ENCODE measurements at regions not wholly inside any gene's neighbourhood (a gene's known extent, or its start where the extent isn't known, plus 50 kb on each side); places are given as distances from the start of the nearest gene placed in this dataset.
"Not testable (repeated sequence)": the region's sequence is repeated elsewhere in the genome, so short reads cannot be mapped to it uniquely, and the experiment has no call there.

DNA sequence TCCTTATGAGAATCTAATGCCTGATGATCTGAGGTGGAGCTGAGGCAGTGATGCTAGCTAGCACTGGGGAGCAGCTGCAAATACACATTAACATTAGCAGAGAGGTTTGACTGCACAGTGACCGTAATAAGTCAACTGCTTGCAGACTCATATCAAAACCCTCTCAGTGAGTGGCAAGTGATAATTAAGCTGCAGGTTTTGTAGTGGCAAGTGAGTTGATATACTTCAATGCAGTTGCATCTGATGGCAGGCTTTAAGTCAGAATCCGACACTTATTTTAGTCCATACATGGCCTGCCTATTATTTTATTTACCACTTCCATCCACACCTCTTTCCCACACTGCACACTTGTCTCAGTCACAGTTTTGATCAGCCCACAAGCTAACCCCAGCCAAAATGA lies 209.2 kb upstream of the IRS2 start:
- no peak for DNase-seq (ENCODE audit: low spot score in 2 of 2)
- no peaks in the 10 kb centered on the region for H3K36me3 ChIP-seq (replicated peaks)
- no peaks in the 10 kb centered on the region for H3K9me3 ChIP-seq
- H3K4me3 ChIP-seq = no peak overlapping the region
- in situ Hi-C loops (cut with MboI; ENCODE audit: low sequenced_read_pairs) = no loop called here
- H3K27me3 ChIP-seq (ENCODE audit: low read depth) = no peaks in the 10 kb centered on the region
- no peaks in the 10 kb centered on the region for H3K4me1 ChIP-seq

DNA sequence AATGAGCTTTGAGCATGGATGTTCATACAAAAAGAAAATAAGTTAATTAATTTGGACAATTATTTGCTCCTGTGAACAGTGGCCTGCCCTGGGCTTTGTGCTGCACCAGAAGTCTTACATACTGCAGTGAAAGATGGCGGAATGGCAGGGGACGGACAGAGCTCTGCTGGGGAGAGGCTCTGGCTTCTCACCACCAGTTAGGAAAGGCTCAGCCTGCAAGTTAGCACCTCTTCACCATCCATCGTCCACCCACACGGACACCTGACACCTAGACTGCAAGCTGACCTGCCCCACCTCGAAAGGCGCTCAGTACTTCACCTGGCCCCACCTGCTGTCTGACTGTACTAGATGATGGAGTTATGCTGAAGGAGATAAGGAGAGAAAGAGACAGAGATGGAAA lies 203.9 kb upstream of the IRS2 start:
- in situ Hi-C loops (cut with MboI; ENCODE audit: low sequenced_read_pairs) = no loop called here

GRCh38 chr13:109989686-109990085 lies 203.3 kb upstream of the IRS2 start:
- Histone ChIP-seq H3K9me3 (no peaks in the 10 kb centered on the region), H3K4me3 (no peak overlapping the region), H3K27me3 (ENCODE audit: low read depth) (no peaks in the 10 kb centered on the region), H3K36me3 (replicated peaks) (no peaks in the 10 kb centered on the region), H3K4me1 (no peaks in the 10 kb centered on the region)
- in situ Hi-C loops (cut with MboI; ENCODE audit: low sequenced_read_pairs) = no loop called here
- DNase-seq (ENCODE audit: low spot score in 2 of 2) = no peak

More for the DNA sequence above, 203.9 kb upstream of the IRS2 start:
- Histone ChIP-seq H3K4me1 (no peaks in the 10 kb centered on the region), H3K27me3 (ENCODE audit: low read depth) (no peaks in the 10 kb centered on the region), H3K4me3 (no peak overlapping the region), H3K9me3 (no peaks in the 10 kb centered on the region), H3K36me3 (replicated peaks) (no peaks in the 10 kb centered on the region)
- DNase-seq (ENCODE audit: low spot score in 2 of 2) = no peak

DNA sequence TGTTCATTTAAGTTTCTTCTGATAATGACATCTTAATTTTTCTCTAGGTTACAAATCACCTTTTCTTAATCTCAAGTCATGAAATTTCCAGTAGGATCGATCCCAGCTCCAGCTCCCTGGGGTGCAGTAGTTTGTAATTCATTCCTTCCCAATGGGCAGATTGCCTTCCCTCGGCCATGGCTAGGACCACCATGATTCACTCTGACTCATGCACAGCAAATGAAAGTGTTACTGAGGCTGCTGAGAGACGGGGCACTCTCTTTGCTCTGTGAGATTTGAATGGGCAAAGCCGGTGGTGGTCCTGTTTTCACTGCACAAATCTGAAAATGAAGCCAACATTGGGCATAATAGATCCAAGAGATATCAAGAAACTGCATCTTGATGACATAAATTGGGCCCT lies 202.8 kb upstream of the IRS2 start:
- Histone ChIP-seq H3K36me3 (replicated peaks) (no peaks in the 10 kb centered on the region), H3K4me3 (no peak overlapping the region), H3K27me3 (ENCODE audit: low read depth) (no peaks in the 10 kb centered on the region), H3K9me3 (no peaks in the 10 kb centered on the region), H3K4me1 (no peaks in the 10 kb centered on the region)
- DNase-seq (ENCODE audit: low spot score in 2 of 2) = no peak
- in situ Hi-C loops (cut with MboI; ENCODE audit: low sequenced_read_pairs) = no loop called here

- DNase-seq (ENCODE audit: low spot score in 2 of 2) = no peak
- Histone ChIP-seq H3K9me3 (no peaks in the 10 kb centered on the region), H3K4me3 (no peak overlapping the region), H3K27me3 (ENCODE audit: low read depth) (no peaks in the 10 kb centered on the region), H3K36me3 (replicated peaks) (no peaks in the 10 kb centered on the region), H3K4me1 (no peaks in the 10 kb centered on the region)
- in situ Hi-C loops (cut with MboI; ENCODE audit: low sequenced_read_pairs) = no loop called here
These were observed 200.5 kb upstream of the IRS2 start for GRCh38 chr13:109986851-109987250.

DNA sequence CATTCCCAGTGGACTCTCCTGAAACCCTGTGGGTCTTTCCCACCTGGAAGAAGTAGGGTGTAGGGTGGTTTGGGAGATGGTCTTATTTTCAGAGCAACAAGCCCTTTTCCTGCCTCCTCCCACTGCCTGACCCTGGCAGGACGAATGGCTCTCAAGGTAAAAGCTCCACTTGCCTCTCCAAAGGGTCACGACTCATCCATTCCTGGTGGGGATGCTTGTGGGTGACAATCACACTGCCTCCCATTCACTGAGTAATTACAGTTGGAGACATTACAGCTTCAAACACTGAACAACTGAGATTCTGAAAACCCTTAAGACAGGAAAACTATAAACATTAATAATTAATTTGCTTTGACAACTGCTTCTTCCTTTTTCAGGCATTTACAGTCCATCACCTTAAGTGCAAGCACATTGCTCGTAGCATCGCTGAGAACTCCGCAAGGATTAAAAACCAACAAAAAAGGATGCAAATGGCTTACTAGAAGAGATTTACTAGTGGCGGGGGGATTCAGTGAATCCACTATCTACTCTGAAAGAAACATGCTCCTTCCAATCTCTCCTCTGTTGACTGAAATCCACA lies 199.6 kb upstream of the IRS2 start:
- in situ Hi-C loops (cut with MboI; ENCODE audit: low sequenced_read_pairs) = no loop called here
- no peaks in the 10 kb centered on the region for H3K9me3 ChIP-seq
- H3K27me3 ChIP-seq (ENCODE audit: low read depth) = no peaks in the 10 kb centered on the region
- no peaks in the 10 kb centered on the region for H3K4me1 ChIP-seq
- H3K36me3 ChIP-seq (replicated peaks) = no peaks in the 10 kb centered on the region
- no peak for DNase-seq (ENCODE audit: low spot score in 2 of 2)
- no peak overlapping the region for H3K4me3 ChIP-seq

DNA sequence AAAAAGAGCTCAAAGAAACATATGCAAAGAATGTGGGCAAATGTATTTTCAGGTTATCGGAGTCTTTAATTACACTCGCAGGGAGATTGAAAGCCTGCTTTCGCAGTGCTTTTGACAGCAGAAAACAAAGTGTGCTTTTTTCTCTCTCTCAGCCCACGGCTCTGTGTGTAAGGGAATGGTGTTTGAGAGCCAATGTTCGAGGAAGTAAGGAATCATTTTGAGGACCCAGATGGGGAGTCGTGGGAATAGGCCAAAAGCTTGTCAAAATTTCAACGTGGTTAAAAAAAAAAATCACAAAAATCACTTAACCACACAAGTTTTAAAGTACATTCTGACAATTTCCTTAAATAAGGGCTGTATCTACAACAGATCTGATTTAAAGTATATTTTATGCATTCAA lies 197.1 kb upstream of the IRS2 start:
- no peak for DNase-seq (ENCODE audit: low spot score in 2 of 2)
- Histone ChIP-seq H3K9me3 (no peaks in the 10 kb centered on the region), H3K27me3 (ENCODE audit: low read depth) (no peaks in the 10 kb centered on the region), H3K4me1 (no peaks in the 10 kb centered on the region), H3K36me3 (replicated peaks) (no peaks in the 10 kb centered on the region), H3K4me3 (no peak overlapping the region)
- in situ Hi-C loops (cut with MboI; ENCODE audit: low sequenced_read_pairs) = no loop called here

DNA sequence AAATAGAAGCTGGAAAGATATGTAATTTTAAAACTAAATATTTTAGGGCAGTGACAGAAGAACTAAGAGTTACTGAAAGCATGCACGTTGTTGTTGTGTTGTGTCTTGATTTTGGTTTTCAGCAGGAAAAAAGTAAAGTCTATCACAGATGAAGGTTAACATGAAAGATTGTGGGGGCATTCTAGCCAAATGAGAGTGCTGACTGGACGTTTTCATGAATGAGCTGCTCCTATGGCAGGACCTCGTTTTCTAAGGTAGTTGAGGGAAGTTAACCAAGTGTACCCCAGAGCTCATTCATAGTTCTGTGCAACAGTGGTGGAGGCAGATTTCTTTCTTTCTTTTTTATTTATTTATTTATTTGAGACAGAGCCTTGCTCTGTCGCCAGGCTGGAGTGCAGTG lies 194.6 kb upstream of the IRS2 start:
- no peaks in the 10 kb centered on the region for H3K36me3 ChIP-seq (replicated peaks)
- H3K9me3 ChIP-seq = no peaks in the 10 kb centered on the region
- no peaks in the 10 kb centered on the region for H3K4me1 ChIP-seq
- H3K4me3 ChIP-seq = no peak overlapping the region
- no peak for DNase-seq (ENCODE audit: low spot score in 2 of 2)
- no peaks in the 10 kb centered on the region for H3K27me3 ChIP-seq (ENCODE audit: low read depth)
- in situ Hi-C loops (cut with MboI; ENCODE audit: low sequenced_read_pairs) = no loop called here

GRCh38 chr13:109979676-109980075 lies 193.3 kb upstream of the IRS2 start:
- in situ Hi-C loops (cut with MboI; ENCODE audit: low sequenced_read_pairs); H3K9me3 ChIP-seq; DNase-seq (ENCODE audit: low spot score in 2 of 2); H3K27me3 ChIP-seq (ENCODE audit: low read depth); H3K36me3 ChIP-seq (replicated peaks); H3K4me1 ChIP-seq; H3K4me3 ChIP-seq: not testable (repeated sequence)

DNA sequence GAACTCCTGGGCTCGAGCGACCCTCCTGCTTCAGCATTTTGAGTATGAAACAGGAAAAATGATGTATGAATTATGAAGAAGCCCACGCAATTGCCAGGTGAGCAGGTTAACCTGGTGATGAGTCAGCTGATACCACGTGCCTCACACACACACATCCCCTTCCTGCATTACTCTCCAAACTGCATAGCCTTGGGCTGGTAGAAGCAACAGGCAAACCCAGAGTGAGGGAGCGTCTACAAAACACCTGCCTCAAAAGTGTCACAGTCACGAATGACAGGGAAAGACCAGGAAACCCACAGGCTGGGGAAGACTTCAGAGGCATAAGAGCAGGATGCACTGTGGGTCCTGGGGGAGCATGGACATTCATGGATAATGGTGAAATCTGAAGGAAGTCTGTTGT lies 192.8 kb upstream of the IRS2 start:
- Histone ChIP-seq H3K9me3 (no peaks in the 10 kb centered on the region), H3K4me3 (no peak overlapping the region), H3K27me3 (ENCODE audit: low read depth) (no peaks in the 10 kb centered on the region), H3K4me1 (no peaks in the 10 kb centered on the region), H3K36me3 (replicated peaks) (no peaks in the 10 kb centered on the region)
- DNase-seq (ENCODE audit: low spot score in 2 of 2) = no peak
- in situ Hi-C loops (cut with MboI; ENCODE audit: low sequenced_read_pairs) = no loop called here

DNA sequence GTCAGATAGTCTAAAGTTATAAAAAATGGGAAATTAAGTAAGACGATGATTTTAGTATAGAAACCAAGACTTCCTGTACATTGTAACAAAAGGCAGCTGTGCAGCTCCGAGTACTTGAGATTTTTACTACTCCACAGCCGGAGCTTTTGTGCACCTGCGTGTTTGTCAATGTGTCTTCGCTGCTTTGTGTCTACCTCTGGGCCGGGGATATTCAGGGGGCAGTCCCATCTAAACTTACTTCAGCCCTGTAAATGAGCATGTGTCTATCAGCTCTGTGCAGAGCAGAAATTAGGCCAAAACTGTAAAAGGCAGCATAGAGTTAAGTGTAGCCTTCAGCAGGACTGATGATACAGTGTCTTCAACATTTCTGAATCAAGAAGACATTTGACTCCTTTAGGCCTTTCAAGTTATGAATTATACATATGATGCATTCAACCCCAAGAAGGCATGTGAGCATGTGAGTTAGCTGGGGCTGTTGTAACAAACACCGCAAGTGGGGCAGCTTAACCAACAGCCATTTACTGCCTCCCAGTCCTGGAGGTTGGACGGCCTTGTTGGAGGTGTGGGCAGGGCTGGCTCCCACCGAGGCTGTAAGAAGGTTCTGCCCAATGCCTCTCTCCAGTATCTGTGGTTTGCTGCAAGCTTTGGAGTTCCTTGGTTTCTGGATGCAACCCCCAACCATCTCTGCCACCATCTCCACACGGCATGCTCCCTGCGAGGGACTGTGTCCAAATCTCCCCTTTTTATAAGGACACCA lies 191.0 kb upstream of the IRS2 start:
- no peaks in the 10 kb centered on the region for H3K4me1 ChIP-seq
- no peaks in the 10 kb centered on the region for H3K36me3 ChIP-seq (replicated peaks)
- H3K9me3 ChIP-seq = no peaks in the 10 kb centered on the region
- H3K4me3 ChIP-seq = no peak overlapping the region
- no peak for DNase-seq (ENCODE audit: low spot score in 2 of 2)
- in situ Hi-C loops (cut with MboI; ENCODE audit: low sequenced_read_pairs) = no loop called here
- no peaks in the 10 kb centered on the region for H3K27me3 ChIP-seq (ENCODE audit: low read depth)

GRCh38 chr13:109976206-109976997 lies 190.0 kb upstream of the IRS2 start:
- Histone ChIP-seq H3K4me1 (no peaks in the 10 kb centered on the region), H3K36me3 (replicated peaks) (no peaks in the 10 kb centered on the region), H3K4me3 (no peak overlapping the region), H3K27me3 (ENCODE audit: low read depth) (no peaks in the 10 kb centered on the region), H3K9me3 (no peaks in the 10 kb centered on the region)
- no peak for DNase-seq (ENCODE audit: low spot score in 2 of 2)
- in situ Hi-C loops (cut with MboI; ENCODE audit: low sequenced_read_pairs) = no loop called here

DNA sequence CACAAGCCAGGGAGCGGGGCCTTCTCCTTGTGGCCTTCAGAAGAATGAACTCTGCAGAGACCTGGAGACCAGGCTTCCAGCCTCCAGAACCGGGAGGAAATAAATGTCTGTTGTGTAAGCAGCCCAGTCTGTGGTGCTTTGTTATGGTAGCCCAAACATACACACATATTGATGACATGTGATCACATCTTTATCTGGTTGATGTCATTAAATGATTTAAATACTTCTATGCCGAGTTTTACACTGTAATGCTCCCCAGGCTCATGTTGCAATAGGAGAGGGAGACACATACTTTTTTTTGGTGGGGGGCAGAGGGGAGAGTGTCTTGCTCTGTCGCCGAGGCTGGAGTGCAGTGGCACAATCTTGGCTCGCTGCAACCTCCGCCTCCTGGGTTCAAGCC lies 188.0 kb upstream of the IRS2 start:
- no peak overlapping the region for H3K4me3 ChIP-seq
- no peaks in the 10 kb centered on the region for H3K36me3 ChIP-seq (replicated peaks)
- H3K9me3 ChIP-seq = no peaks in the 10 kb centered on the region
- DNase-seq (ENCODE audit: low spot score in 2 of 2) = no peak
- no peaks in the 10 kb centered on the region for H3K27me3 ChIP-seq (ENCODE audit: low read depth)
- no peaks in the 10 kb centered on the region for H3K4me1 ChIP-seq
- in situ Hi-C loops (cut with MboI; ENCODE audit: low sequenced_read_pairs) = no loop called here

DNA sequence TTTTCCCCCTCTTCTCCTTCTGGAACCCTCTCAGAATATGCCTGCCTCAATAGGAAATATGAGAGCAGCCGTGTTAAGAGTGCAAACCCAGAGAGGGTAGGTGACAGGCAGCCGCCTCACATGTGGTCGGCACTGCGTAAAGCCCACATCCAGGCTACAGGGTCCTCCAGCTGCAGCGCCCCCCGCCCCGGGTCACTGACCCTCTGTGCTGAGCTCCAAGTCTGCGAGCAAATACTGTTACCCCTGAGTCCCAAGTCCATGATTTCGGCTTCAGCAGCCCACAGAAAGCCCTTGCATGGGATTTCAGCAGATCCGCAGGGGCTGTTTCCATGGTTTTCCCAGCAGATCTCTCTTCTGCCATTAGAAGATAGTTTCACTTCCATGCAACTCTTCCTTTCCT lies 186.9 kb upstream of the IRS2 start:
- no peaks in the 10 kb centered on the region for H3K36me3 ChIP-seq (replicated peaks)
- H3K4me1 ChIP-seq = no peaks in the 10 kb centered on the region
- no peak overlapping the region for H3K4me3 ChIP-seq
- no peaks in the 10 kb centered on the region for H3K9me3 ChIP-seq
- no peaks in the 10 kb centered on the region for H3K27me3 ChIP-seq (ENCODE audit: low read depth)
- in situ Hi-C loops (cut with MboI; ENCODE audit: low sequenced_read_pairs) = no loop called here
- no peak for DNase-seq (ENCODE audit: low spot score in 2 of 2)

Data from HAP-1 (cell line).